OCI-LY3 (cell line): ENCODE measurements at regions not wholly inside any gene's neighbourhood (a gene's known extent, or its start where the extent isn't known, plus 50 kb on each side); places are given as distances from the start of the nearest gene placed in this dataset.

Source experiments
- EZH2phosphoT487 ChIP-seq: fragments of 200-600 bp; shearing (Covaris generic); IDR thresholded peaks from 2 replicates; pipeline ENCODE4 v1.6.1; 2018; ENCODE audit warnings: antibody characterized with exemption, mixed run types, low read depth
- TF ChIP-seq, protein P1 (sequence below): fragments of 200-600, 300-600 bp; sonication (generic); IDR thresholded peaks from 2 replicates; pipeline ENCODE4 v1.5.1; 2014; ENCODE audit warnings: antibody characterized with exemption, low read length, low read depth

DNA sequence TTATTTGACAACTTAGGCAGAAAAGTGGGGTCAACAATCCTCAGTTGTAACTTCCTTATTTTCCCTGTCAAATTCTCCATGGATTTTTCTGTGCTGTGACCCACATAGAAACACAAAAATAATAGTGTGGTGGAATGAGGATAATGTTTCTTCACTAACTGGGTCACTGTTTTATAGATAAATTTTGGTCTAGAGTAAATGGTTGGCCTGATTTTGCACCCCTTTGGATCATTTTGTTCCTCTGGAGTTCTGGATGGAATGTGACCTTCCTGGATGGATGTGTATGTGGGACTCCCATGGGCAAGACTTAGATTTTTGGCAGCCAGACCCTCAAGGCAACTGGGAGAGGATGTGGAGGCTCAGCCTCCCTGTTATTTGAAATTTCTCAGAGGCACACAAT, 52.7 kb upstream of the RNU6-8 start:
- TF ChIP-seq, protein P1, sequence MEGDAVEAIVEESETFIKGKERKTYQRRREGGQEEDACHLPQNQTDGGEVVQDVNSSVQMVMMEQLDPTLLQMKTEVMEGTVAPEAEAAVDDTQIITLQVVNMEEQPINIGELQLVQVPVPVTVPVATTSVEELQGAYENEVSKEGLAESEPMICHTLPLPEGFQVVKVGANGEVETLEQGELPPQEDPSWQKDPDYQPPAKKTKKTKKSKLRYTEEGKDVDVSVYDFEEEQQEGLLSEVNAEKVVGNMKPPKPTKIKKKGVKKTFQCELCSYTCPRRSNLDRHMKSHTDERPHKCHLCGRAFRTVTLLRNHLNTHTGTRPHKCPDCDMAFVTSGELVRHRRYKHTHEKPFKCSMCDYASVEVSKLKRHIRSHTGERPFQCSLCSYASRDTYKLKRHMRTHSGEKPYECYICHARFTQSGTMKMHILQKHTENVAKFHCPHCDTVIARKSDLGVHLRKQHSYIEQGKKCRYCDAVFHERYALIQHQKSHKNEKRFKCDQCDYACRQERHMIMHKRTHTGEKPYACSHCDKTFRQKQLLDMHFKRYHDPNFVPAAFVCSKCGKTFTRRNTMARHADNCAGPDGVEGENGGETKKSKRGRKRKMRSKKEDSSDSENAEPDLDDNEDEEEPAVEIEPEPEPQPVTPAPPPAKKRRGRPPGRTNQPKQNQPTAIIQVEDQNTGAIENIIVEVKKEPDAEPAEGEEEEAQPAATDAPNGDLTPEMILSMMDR = no peak
- TF ChIP-seq EZH2phosphoT487 = no peak
